ENCODE measurements at regions not wholly inside any gene's neighbourhood (a gene's known extent, or its start where the extent isn't known, plus 50 kb on each side); places are given as distances from the start of the nearest gene placed in this dataset.
"Not testable (repeated sequence)": the region's sequence is repeated elsewhere in the genome, so short reads cannot be mapped to it uniquely, and the experiment has no call there.

GRCh38 chr2:89876878-89877277, 1185.4 kb downstream of the RPIA start:
- FAIRE-seq: not testable (repeated sequence)

GRCh38 chr2:89882880-89883279, 1191.4 kb downstream of the RPIA start:
- FAIRE-seq: not testable (repeated sequence)

- FAIRE-seq: not testable (repeated sequence)
Observed at GRCh38 chr2:89883624-89884023, 1192.2 kb downstream of the RPIA start.

- FAIRE-seq: not testable (repeated sequence)
Observed at GRCh38 chr2:89885071-89885470, 1193.6 kb downstream of the RPIA start.

- not testable (repeated sequence) for FAIRE-seq
Observed at GRCh38 chr2:89888693-89889092, 1197.2 kb downstream of the RPIA start.

GRCh38 chr2:89890185-89890773, 1198.8 kb downstream of the RPIA start:
- FAIRE-seq: not testable (repeated sequence)

GRCh38 chr2:89894988-89895387, 1203.5 kb downstream of the RPIA start:
- not testable (repeated sequence) for FAIRE-seq

GRCh38 chr2:89895629-89896028, 1204.2 kb downstream of the RPIA start:
- FAIRE-seq: not testable (repeated sequence)

- FAIRE-seq: not testable (repeated sequence)
Observed at GRCh38 chr2:89927018-89927417, 1235.5 kb downstream of the RPIA start.

- FAIRE-seq: not testable (repeated sequence)
Observed at GRCh38 chr2:89935436-89935835, 1244.0 kb downstream of the RPIA start.

GRCh38 chr2:89936011-89936410, 1244.5 kb downstream of the RPIA start:
- FAIRE-seq: not testable (repeated sequence)

- FAIRE-seq: not testable (repeated sequence)
Observed at GRCh38 chr2:89936559-89936958, 1245.1 kb downstream of the RPIA start.

- FAIRE-seq: not testable (repeated sequence)
Observed at GRCh38 chr2:89938756-89939155, 1247.3 kb downstream of the RPIA start.

- FAIRE-seq: not testable (repeated sequence)
Observed at GRCh38 chr2:89944267-89944666, 1252.8 kb downstream of the RPIA start.

- not testable (repeated sequence) for FAIRE-seq
Observed at GRCh38 chr2:89945004-89945616, 1253.6 kb downstream of the RPIA start.

GRCh38 chr2:89947208-89947815, 1255.8 kb downstream of the RPIA start:
- not testable (repeated sequence) for FAIRE-seq

GRCh38 chr2:89948102-89948501, 1256.6 kb downstream of the RPIA start:
- not testable (repeated sequence) for FAIRE-seq

- not testable (repeated sequence) for FAIRE-seq
Observed at GRCh38 chr2:89950807-89951206, 1259.3 kb downstream of the RPIA start.

- FAIRE-seq: not testable (repeated sequence)
Observed at GRCh38 chr2:89957236-89957635, 1265.8 kb downstream of the RPIA start.

- not testable (repeated sequence) for FAIRE-seq
Observed at GRCh38 chr2:89959729-89960378, 1268.4 kb downstream of the RPIA start.

GRCh38 chr2:89960570-89960969, 1269.1 kb downstream of the RPIA start:
- FAIRE-seq: not testable (repeated sequence)

- not testable (repeated sequence) for FAIRE-seq
Observed at GRCh38 chr2:89968567-89968966, 1277.1 kb downstream of the RPIA start.

GRCh38 chr2:89969190-89969589, 1277.7 kb downstream of the RPIA start:
- FAIRE-seq: not testable (repeated sequence)

Measured in colon (tissue), 2 donors.